ENCODE measurements at regions not wholly inside any gene's neighbourhood (a gene's known extent, or its start where the extent isn't known, plus 50 kb on each side); places are given as distances from the start of the nearest gene placed in this dataset.

DNA sequence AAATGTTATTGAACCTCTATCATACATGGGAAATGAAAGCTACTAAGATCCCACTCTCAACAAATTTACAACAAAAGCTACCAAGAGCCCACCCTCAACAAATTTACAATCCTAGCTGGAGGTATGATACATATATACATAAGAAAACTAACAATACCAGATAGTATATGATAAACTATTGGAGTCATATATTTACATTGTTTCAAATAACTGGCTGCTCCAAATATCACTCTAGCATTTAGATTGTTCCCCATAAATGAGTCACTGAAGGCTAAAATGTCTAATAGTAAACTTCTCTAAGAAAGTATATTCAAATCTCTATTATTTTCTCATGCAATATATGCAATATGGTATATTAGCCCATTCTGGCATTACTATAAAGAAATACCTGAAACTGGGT, 151.1 kb downstream of the TMEM161B start:
- TF ChIP-seq, protein P1, sequence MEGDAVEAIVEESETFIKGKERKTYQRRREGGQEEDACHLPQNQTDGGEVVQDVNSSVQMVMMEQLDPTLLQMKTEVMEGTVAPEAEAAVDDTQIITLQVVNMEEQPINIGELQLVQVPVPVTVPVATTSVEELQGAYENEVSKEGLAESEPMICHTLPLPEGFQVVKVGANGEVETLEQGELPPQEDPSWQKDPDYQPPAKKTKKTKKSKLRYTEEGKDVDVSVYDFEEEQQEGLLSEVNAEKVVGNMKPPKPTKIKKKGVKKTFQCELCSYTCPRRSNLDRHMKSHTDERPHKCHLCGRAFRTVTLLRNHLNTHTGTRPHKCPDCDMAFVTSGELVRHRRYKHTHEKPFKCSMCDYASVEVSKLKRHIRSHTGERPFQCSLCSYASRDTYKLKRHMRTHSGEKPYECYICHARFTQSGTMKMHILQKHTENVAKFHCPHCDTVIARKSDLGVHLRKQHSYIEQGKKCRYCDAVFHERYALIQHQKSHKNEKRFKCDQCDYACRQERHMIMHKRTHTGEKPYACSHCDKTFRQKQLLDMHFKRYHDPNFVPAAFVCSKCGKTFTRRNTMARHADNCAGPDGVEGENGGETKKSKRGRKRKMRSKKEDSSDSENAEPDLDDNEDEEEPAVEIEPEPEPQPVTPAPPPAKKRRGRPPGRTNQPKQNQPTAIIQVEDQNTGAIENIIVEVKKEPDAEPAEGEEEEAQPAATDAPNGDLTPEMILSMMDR (conservative IDR thresholded peaks at IDR 0.05 in 1 of 2, IDR thresholded peaks at IDR 0.05 in 1 of 2; ENCODE audit: low read depth in 1 of 2, low read length in 2 of 2): no peak
- no peak for TF ChIP-seq EZH2 (IDR thresholded peaks at IDR 0.05; ENCODE audit: low read length, missing control alignments)
